Left kidney (tissue), 1 donor: ENCODE measurements at regions not wholly inside any gene's neighbourhood (a gene's known extent, or its start where the extent isn't known, plus 50 kb on each side); places are given as distances from the start of the nearest gene placed in this dataset.

Experiments
- DNase-seq: peaks from one replicate; pipeline ENCODE4 v3.0.0-alpha.2; 2013

DNA sequence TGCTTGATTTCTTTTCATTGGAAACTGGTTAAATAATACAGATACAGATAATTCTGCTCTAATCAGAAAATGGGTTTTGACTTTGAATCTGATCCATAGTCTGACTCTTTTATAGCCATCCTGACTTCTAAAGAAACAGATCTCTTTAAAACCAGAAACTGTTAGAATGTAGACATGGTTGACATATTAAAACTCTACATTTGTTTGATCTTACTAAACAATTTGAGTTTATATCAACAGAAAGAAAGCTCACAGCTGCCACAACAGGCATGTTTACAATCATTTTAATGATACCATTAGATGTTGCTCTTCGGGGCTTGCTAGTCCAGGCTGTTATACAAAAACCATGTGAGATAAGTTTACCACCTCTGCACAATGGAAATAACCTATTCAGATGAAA, 193.0 kb upstream of the SEMA3A start:
- no peak for DNase-seq

DNA sequence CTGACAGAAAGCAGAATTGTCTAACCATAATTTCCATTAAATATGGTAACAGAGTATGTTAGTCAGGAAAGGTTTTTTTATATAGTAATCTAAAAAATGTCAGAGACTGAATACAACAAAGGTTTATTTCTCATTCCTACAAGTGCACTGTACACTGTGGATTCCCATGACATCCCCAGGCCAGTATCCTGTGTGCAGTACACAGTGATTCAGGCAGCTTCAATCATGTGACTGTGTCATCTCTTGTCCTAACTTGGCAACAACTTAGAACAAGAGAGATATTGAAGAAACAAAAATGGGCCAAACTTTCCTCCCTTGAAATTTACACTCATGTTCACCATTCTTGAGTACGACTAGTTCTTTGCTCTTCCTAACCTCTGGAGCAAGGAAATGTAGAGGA, 189.8 kb upstream of the SEMA3A start:
- DNase-seq = no peak

DNA sequence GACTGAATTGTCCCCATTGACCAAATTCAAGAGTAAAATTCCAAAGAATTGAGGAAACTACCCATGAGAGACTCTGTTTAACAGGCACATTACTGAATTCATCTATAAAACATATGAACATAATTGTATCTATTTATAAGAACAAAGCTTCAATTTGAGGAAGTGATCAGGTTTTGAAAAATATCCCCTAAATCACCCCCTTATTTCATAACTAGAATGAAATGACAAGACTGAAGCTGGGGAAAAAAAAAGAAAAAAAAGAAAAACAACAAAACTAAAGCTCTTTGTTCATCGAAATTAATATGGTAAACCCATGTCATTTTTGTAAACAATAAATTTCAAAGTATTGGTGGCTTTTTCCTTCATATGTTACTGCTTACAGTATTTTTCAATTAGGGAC, 184.9 kb upstream of the SEMA3A start:
- no peak for DNase-seq

DNA sequence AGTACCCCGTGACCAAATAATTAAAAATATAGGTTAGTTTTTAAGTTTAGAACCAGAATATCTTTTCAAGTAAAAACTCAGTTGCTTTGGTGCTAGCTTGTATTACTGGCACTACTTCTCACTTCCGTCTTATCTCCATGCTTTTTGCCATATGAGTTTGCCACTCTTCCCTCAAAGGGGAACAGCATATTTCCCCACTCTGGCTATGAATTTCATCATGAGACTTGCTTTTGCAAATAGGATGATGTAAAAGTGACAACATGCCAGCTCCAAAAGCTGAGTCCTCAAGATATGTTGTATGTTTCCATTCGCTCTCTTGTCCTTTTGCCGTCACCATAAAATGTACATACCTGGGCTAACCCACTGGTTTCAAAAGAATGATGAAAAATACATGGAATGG, 178.1 kb upstream of the SEMA3A start:
- DNase-seq = no peak

DNA sequence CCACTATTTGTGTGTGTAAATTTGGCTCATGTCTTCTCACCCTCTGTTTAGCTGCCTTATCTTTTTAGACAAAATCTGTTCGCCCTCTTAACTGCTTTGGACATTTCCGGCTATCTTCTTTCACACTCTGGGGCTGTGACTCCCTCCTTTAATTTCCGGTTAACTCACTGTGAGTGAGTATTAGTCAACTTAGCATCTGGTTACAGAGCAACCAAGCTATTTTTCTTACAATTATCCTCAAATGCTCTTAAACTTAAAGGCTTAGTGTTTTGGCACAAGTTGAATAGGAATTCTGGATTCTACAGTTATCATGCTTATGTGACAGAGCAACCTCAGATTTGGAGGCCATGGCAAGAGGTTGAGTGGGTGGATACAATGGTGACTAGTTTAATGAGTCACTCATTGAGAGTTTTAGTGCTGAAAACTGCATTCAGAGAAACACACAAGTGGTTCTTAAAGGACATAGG, 177.6 kb upstream of the SEMA3A start:
- no peak for DNase-seq

DNA sequence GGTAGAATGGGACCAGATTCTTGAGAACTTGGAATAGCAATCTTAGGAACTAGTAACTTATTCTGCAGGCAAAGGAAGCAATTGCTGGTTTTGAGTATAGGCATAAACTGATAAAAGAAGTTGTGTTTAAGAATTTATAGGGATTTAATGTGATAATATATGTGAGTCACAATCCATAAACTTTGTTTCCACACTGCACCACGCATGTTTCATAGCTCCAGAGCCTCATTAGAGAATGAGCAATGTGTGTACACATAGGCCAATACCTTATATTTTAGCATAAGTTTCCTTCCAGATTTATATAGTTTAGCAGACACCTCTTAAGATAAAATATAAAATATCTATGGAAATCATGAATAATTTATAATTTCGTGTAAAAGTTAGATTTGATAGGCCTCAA, 175.5 kb upstream of the SEMA3A start:
- no peak for DNase-seq

DNA sequence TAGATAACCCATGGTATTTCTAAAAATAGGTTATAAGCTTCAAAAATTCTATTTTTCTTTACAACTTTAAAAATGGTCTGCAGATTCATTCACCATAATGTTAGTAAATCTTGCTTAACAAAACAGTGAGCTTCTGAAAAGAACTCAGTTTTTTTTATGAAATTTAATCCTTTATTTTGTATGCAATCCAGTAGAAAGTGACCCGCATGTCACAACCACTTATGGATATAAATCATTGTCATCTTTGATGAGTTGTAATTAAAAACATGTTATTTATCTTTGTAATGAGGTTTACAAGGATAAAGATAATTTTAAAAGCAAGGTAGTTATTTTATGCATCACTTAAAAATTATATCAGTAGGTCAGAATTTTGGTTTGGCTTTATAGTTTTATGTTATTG, 173.5 kb upstream of the SEMA3A start:
- no peak for DNase-seq

DNA sequence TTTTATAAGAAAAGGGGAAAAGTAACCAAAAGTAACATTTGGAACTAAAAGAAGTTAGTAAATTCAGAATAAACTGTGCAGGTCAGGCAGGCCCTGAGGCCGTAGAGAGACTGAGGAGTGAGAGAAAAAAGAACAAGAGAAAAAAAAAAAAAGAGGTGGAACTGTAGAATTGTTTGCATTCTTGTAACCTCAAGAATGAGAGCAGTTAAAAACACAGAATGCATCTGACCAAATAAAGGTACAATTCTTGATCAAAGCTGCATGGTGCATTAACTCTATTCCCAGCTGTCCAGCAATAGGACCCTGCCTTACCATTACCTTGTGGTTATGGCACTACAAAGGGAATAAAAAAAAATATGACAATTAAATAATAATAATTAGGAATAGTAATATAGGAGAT, 170.1 kb upstream of the SEMA3A start:
- DNase-seq = no peak

DNA sequence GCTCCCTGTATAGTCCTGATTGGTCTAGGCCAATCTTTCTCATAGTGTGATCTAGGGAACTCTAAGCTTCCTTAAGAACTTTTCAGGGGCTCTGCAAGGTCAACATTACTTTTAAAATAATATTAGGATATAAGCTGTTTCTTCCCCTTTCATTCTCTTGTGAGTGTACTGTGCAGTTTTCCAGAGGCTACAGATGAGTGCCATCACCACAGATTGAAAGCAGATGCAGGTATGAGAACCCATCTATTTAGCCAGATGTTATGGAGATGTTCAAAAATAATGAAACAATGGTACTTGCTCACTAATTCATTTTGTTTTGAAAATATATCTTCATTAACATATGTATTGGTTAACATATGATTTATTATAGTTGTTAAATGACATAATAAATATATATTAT, 169.2 kb upstream of the SEMA3A start:
- DNase-seq = no peak

DNA sequence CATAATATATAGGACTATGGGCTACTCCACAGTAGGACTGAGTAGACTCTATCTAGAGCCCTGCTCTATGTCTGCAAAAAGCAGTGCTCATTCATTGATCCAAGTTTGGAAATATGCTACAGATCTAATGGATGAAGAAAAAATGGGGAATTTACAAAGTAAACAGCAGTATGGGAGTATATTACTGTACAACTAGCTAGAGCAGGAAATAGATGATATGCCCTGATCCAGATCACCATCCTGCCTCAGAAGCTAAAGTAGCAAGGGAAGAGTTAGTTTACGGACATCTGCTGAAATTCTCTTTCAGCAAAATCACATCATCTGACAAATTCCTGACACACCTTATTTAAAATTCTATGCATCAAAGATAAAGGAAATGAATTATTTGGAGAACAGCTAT, 168.2 kb upstream of the SEMA3A start:
- DNase-seq = no peak

DNA sequence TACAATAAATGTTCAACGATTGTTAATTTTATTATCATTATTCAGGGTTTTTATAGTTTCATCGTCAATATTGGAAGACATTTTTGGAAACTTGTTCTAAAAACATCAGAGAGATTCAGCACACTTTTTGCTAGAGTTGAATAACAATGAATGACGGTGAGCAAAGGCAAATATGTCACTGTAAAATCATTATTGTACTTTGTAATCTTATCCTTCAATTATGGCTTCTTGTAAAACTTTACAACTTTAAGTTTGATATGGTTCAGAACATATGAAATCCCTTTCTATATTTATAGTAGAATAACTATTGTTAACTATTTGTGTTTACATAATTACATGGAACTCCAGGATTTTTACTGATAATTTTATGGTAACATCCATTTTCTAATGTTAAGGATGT, 167.8 kb upstream of the SEMA3A start:
- DNase-seq = no peak

DNA sequence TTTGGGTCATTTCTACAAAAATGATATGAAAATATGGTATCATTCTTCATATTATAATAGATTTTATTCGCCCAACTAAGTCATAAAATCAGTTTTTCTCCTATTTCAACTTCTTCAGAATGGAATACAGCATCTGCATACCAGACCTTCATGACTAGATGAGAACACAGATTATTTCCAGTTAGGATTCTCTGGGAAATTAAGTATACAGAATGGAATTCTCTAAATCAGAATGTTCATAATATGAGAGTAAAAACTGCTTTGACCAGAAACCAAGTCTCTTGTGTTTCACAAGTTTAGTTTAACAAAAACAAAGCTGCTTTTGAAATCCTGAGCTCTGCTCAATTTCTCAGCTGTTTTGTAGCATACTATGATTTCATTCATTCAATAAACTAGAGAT, 160.3 kb upstream of the SEMA3A start:
- no peak for DNase-seq

DNA sequence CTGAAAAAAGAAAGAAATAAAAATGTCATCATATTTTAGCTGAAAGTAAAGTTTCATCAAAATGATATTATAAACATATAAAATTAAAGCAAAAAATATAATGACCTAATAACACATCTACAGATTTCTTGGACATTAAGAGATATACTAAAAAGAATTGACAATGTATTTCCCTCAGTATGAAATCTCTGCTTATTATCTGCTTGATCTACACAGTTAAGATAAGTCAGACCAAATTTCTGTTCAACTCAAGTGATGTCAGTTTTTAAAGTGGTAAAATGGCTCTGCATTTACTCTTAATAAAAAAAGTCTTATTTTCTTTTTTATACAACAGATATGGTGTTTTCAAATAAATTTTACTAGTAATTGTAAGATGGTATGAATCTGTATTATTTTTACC, 159.4 kb upstream of the SEMA3A start:
- DNase-seq = no peak

DNA sequence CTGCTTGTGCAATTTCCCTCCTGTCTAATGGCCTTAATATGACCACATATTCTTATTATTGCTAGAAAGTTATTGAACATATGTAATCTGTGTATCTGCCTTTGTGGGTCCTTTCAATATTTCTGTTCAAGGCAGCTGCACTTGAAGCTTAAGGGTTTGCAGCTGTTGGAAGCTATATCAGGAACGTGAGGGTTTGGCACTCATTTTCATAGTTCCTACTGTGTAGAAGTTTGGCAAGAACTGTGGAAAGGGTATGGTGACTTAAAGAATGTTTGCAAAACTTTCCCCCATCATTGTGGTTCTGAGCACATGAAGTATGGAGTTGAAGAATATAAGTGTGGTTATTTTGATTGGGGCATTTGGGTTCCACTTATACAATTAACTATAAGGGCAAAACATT, 144.7 kb upstream of the SEMA3A start:
- no peak for DNase-seq

DNA sequence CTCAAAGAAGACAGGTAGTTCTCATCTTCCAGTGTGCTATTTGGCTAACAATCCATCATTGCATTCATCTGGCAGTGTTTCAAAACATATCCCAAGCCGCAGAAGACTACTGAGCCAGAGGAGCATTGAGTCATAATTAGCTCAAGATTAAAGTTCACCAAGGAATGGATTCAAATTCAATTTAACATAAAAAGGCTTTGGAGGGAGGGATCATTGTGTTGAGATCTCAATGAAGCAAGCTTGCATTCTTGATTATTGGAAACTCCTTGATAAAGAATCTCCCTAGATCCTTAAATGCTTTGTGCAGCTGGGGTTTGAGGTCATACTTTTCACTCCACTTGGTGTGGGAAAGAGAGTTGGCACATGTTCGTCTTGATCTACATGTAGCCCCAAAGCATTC, 142.8 kb upstream of the SEMA3A start:
- no peak for DNase-seq

DNA sequence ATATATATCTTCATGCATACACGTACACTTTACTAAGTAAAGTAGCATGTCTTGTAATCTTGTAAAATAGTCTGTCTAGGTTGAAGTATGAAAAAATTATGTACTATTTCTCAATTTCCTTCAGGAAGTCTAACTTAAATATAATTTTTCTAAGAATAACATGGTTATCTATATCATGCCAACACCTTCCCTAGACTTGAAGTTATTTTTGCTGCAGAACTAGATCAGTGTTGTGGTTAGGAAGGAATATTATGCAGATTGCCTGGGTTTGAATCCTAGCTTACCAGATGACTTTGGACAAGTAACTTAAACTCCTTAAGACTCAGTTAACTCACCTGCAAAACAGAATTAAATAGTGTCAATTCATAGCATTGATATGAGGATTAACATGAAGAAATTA, 142.2 kb upstream of the SEMA3A start:
- no peak for DNase-seq

DNA sequence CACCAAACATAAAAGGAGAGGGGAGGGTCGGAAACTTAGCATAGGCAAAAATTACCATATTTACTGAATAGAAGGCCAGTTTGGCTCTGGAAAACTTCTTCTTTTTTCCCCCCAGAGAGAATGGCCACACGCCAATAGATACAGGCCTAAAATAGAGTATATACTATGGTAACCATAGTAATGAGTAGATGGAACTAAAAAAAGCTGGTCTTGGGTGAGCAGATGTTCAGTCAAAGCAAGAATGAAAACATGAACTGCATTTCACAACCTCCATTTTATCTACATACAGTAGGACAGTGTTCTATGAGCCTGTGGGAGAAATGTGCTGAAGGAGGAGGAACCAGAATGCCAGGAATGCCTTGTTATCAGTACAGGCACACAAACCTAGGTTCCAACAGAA, 141.7 kb upstream of the SEMA3A start:
- DNase-seq = no peak

DNA sequence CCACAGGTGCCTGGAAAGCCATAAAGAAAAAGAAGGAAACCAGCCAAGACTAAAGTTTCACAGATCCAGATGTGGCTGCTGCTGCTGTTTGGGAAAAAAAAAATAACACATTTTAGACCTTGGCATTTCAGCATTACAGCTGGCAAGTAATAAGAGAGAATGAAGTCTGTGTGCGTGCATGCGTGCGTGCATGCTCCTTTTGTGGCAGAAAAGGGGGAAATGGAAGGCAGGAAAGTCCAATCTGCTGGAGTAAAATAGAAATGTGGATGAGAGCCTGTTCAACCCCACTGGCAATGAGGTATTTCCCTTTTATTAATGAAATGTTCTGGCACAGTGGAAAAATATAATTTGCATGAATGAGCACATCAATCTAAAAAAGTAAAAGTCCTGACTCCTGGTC, 137.0 kb upstream of the SEMA3A start:
- peak; percentile 7 for DNase-seq

DNA sequence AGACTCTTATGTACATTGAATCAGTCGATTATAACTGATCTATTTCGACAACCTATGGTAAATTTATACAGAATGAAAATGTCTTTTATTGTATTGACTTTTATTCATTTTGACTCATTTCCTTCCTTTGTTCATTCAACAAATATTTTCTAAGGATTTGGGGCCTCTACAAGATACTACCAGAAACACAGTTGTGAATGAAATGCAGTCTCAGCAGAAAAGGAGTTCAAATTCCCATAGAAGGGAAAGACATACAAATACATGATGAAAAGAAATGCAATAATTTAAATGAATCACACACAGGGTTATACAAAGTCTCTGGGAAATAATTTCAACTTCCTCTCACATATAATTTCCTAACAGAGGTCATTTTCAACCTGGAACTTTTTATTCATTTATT, 134.0 kb upstream of the SEMA3A start:
- no peak for DNase-seq

DNA sequence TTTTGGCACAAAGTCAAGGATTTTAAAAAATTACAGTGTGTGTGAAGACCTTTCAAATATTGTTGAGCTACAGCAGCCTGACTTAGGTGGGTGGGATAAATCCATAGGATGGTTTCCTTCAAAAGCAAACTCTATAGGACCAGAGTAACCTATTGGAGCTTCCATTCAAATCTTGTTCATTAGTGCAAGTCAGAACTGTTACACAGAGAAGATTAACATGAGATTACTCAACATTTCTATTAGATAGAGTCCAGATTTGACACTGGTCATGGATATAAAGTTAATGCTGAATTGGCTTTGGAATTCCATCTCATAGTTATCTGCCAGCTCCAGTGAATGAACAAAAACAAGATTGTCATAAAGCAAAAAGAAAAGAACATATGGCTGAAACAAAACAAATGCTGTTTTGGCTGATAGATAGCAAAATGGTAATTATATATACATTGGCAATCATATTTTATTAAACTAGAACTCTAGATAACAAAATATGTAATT, 129.6 kb upstream of the SEMA3A start:
- no peak for DNase-seq

DNA sequence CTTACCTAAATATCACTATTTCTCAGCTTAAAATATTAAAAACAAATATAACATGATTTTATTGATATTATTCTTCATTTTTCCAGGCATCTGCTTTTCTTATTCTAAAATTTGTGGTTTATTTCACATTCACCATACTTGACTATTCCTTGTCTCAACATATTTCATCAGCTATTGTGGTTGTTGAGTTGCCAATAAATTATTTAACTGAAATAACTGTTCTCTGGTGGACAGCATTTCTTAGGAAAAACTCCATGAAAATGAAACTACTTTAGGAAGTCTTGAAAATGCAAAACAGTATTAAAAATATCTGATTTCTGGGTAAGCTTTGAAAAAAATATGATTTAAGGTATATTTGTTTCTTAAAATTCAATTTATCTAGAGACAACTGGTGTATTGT, 122.9 kb upstream of the SEMA3A start:
- DNase-seq = no peak

DNA sequence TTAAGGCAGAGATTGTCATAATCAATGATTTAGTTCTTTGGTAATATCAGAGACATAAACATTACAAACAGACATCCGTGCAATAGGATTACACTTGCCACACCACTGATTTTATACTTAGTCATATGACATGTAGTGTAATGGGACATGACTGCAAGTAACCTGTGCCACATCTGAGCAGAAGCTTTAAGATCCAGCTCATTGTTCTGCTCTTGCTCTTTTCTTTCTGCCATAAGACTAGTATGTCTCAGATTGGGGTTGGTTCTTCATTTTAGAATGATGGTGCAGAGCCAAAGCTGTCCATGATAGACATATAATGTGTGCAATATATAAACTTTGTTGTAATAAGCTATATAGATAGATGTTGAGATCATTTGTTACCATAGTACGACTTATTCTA, 119.7 kb upstream of the SEMA3A start:
- DNase-seq = no peak

DNA sequence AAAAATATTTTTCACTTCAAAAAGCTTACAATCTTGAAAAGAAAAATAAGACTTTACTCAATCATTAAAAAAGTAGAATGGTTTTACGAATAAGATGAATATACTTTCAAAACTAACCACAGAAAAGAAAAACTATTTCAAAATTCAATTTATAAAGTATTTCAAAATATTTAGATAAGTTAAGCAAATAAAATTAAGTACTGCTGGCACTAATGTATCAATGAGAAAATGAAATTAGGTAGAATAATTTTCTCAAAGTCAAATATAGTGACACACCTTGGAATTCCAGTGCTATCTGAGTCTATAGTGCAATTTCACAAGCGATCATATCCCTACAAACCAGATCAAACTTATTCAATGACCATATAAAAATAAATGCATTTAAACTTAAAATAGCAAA, 109.8 kb upstream of the SEMA3A start:
- DNase-seq = no peak

DNA sequence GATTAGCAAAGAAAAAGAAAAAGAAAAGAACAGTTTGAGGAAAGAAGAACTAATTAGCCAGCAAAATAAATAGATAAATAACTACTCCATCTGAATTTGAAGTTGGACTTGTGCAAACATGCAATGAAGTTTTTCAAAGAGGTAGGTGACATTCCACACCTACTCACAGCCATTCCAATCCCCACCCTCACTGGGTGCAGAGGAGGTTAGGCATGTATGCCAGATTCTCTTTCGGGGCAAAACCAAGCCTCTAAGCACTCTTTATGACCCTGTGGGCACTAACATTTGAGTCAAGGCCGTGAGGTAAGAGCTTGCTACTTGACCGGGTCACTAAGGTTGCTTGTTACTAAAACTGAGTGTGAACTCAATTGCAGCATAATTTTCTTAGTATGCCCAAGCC, 108.4 kb upstream of the SEMA3A start:
- DNase-seq = no peak

DNA sequence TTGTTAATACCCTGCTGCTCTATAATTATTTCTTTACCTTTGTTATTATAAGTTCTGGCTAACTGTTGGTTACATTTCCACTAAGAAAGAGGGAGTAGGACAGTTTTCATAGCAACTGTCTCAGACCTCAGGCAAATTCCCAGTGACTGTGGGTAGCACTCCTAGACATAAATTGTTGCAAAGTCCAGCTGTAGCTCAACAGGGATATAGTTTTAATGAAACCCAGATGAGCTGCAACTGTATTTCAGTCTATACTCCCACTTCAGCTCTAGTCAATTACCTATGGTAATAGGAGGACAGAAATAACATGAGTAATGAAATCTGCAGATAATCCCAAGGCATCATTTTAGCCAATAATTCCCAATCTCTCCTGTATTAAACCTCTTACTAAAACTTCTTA, 103.0 kb upstream of the SEMA3A start:
- DNase-seq = no peak
